ENCODE measurements at regions not wholly inside any gene's neighbourhood (a gene's known extent, or its start where the extent isn't known, plus 50 kb on each side); places are given as distances from the start of the nearest gene placed in this dataset.
A peak's percentile ranks its signal among the peaks of the same experiment; 100 is the strongest.

DNA sequence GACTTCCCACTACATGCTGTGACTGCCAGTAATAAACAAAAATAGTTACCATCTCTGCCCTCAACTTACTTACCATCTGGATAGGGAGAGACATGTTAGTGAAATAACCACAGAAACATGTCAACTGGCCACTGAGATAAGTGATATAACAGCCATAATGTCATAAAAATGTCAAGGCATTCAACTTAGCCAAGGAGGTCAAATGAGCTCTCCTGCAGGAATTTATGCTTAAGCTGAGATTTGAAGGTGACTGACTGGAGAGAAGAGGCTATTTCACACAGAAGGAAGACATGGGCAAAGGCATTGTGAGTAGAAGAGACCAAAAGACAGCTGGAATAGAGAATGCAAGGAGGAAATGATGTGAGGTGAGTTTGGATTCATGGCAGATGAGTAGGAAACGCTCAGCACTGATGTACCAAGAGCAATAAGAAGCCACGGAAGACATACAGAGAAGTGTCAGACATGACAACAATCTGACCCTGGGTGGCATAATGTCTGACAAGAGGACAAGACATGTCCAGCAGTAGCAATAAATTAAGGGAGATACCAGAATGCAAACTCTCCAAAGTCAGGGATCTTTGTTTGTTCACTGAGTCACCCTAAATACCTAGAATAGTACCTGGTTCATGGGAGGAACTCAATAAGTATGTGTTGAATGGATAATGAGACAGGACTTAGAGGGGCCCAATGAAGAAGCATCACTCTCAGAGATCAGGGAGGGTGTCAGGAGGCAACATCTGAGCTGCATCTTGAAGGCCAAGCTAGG, 318.8 kb downstream of the ACTL7B start:
- H3K27me3 ChIP-seq: no peaks in the 10 kb centered on the region
- no peak overlapping the region for H3K27ac ChIP-seq
- no peak overlapping the region for H3K4me3 ChIP-seq
- WGBS, 4 donors: 87 to 95% (median 93%) methylated on average over 2 of the region's 2 CpGs
- intact Hi-C loops (cut with DNase I): no loop called here
- no peak for TF ChIP-seq CTCF (IDR thresholded peaks at IDR 0.05)
- TF ChIP-seq POLR2A (IDR thresholded peaks at IDR 0.05): no peak
- DNase-seq: no peak
- H3K4me1 ChIP-seq (replicated peaks in 1 of 2): no peaks in the 10 kb centered on the region
- no peaks in the 10 kb centered on the region for H3K9me3 ChIP-seq (replicated peaks in 1 of 3)
- no peaks in the 10 kb centered on the region for H3K36me3 ChIP-seq (replicated peaks in 1 of 2)

- Histone ChIP-seq H3K27me3 (no peaks in the 10 kb centered on the region), H3K27ac (no peak overlapping the region), H3K4me1 (replicated peaks in 1 of 2) (no peaks in the 10 kb centered on the region), H3K4me3 (no peak overlapping the region), H3K36me3 (replicated peaks in 1 of 2) (no peaks in the 10 kb centered on the region), H3K9me3 (replicated peaks in 1 of 3) (no peaks in the 10 kb centered on the region)
- WGBS, 4 donors: 70 to 87% (median 74%) methylated on average over 3 of the region's 3 CpGs
- peak in 5 of 6 experiments; percentile 30 to 46 (median 36) for TF ChIP-seq CTCF (IDR thresholded peaks at IDR 0.05)
- TF ChIP-seq POLR2A (IDR thresholded peaks at IDR 0.05): no peak
- DNase-seq: peak in 6 of 7 donors; percentile 16 to 53 (median 29)
- intact Hi-C loops (cut with DNase I): no loop called here
Measured at GRCh38 chr9:108535526-108535925, 320.3 kb downstream of the ACTL7B start.

DNA sequence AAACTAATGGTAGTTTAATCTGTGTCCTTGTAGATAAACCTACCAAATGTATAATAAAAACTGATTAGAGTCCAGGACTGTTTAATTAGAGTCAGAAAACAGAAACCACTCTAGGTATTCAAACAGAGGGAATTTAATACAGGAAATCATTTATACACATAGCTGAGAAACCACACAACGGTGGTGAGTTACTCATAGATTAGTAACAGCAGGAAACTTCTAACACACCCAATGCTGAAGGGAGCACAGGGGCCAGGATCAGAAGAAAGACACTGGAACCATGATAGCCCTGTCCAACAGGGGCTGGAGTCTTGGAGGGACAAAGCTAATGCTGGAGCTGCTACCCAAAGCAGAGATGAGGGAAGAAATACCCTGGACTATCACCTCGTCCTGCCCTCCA, 321.0 kb downstream of the ACTL7B start:
- no peak overlapping the region for H3K4me3 ChIP-seq
- H3K27me3 ChIP-seq: no peaks in the 10 kb centered on the region
- no peak overlapping the region for H3K27ac ChIP-seq
- 66 to 85% (median 76%) methylated on average over 2 of the region's 2 CpGs for WGBS, 4 donors
- no peak for DNase-seq
- H3K9me3 ChIP-seq (replicated peaks in 1 of 3): no peaks in the 10 kb centered on the region
- no peaks in the 10 kb centered on the region for H3K36me3 ChIP-seq (replicated peaks in 1 of 2)
- intact Hi-C loops (cut with DNase I): no loop called here
- no peaks in the 10 kb centered on the region for H3K4me1 ChIP-seq (replicated peaks in 1 of 2)
- TF ChIP-seq POLR2A (IDR thresholded peaks at IDR 0.05) (no peak), CTCF (IDR thresholded peaks at IDR 0.05) (no peak)

DNA sequence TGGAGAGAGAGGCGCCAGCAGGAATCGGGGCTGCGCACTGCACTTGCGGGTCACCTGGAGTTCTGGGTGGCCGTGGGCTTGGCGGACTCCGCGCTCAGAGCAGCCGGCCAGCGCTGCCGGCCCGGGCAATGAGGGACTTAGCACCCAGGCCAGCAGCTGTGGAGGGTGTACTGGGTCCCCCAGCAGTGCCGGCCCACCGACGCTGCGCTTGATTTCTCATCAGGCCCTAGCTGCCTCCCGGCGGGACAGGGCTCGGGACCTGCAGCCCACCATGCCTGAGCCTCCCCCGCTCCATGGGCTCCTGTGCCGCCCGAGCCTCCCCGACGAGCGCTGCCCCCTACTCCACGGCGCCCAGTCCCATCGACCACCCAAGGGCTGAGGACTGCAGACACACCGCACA, 325.6 kb downstream of the ACTL7B start:
- H3K27ac ChIP-seq: no peak overlapping the region
- no peaks in the 10 kb centered on the region for H3K36me3 ChIP-seq (replicated peaks in 1 of 2)
- WGBS, 4 donors: 88 to 100% (median 96%) methylated on average over 2 to 29 of the region's 29 CpGs
- no peaks in the 10 kb centered on the region for H3K27me3 ChIP-seq
- H3K4me1 ChIP-seq (replicated peaks in 1 of 2): no peaks in the 10 kb centered on the region
- DNase-seq: no peak
- no peak overlapping the region for H3K4me3 ChIP-seq
- TF ChIP-seq POLR2A (IDR thresholded peaks at IDR 0.05): no peak
- TF ChIP-seq CTCF (IDR thresholded peaks at IDR 0.05): no peak
- intact Hi-C loops (cut with DNase I): no loop called here
- H3K9me3 ChIP-seq (replicated peaks in 1 of 3): no peaks in the 10 kb centered on the region

Measured in adrenal gland (tissue), 9 donors.